Liver (tissue), 2 donors: ENCODE measurements at regions not wholly inside any gene's neighbourhood (a gene's known extent, or its start where the extent isn't known, plus 50 kb on each side); places are given as distances from the start of the nearest gene placed in this dataset.

Experiments used
- ATF3 ChIP-seq: IDR thresholded peaks from 2 replicates; pipeline ENCODE4 v1.6.1; 2016; ENCODE audit warnings: antibody characterized with exemption
- JUND ChIP-seq, 2 donors: IDR thresholded peaks; 2 replicates each; pipeline ENCODE4 v1.6.1; 2016; ENCODE audit warnings: antibody characterized with exemption in 2 of 2
- TF ChIP-seq, protein P1 (sequence below): IDR thresholded peaks from 2 replicates; pipeline ENCODE4 v1.6.1; 2016; ENCODE audit warnings: antibody characterized with exemption, mild to moderate bottlenecking
- donor health status: healthy.

DNA sequence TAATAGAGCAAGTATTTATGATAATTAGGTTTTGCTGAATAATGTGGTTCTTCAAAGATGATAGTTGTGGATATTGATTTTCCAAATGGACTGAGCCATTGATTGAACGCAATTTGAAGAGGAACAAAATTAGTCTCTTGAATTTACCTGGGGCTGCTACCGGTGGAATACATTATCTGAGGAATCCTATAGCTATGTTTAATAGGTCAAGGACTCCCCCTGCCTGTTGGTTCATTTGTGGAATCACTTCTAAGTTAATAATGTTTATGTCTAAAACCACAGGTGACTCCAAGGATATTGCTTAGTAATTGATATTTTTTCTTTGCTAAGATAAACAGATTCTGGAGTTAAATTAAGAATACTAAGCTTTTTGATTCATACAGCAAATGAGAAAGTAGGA lies 576.0 kb upstream of the PABPC4L start:
- TF ChIP-seq, protein P1, sequence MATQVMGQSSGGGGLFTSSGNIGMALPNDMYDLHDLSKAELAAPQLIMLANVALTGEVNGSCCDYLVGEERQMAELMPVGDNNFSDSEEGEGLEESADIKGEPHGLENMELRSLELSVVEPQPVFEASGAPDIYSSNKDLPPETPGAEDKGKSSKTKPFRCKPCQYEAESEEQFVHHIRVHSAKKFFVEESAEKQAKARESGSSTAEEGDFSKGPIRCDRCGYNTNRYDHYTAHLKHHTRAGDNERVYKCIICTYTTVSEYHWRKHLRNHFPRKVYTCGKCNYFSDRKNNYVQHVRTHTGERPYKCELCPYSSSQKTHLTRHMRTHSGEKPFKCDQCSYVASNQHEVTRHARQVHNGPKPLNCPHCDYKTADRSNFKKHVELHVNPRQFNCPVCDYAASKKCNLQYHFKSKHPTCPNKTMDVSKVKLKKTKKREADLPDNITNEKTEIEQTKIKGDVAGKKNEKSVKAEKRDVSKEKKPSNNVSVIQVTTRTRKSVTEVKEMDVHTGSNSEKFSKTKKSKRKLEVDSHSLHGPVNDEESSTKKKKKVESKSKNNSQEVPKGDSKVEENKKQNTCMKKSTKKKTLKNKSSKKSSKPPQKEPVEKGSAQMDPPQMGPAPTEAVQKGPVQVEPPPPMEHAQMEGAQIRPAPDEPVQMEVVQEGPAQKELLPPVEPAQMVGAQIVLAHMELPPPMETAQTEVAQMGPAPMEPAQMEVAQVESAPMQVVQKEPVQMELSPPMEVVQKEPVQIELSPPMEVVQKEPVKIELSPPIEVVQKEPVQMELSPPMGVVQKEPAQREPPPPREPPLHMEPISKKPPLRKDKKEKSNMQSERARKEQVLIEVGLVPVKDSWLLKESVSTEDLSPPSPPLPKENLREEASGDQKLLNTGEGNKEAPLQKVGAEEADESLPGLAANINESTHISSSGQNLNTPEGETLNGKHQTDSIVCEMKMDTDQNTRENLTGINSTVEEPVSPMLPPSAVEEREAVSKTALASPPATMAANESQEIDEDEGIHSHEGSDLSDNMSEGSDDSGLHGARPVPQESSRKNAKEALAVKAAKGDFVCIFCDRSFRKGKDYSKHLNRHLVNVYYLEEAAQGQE = no peak
- no peak for TF ChIP-seq ATF3
- TF ChIP-seq JUND (IDR thresholded peaks at IDR 0.05) = no peak
